ENCODE measurements at regions not wholly inside any gene's neighbourhood (a gene's known extent, or its start where the extent isn't known, plus 50 kb on each side); places are given as distances from the start of the nearest gene placed in this dataset.
A peak's percentile ranks its signal among the peaks of the same experiment; 100 is the strongest.

GRCh38 chr6:105606831-105607463 is 204.1 kb upstream of the PREP start:
- FAIRE-seq (no peak), DNase-seq (ENCODE audit: low read depth in 1 of 2, low spot score in 1 of 2) (peak in 1 of 2 experiments; percentile 26), ATAC-seq (no peak)
- H3K4me3 ChIP-seq: no peak overlapping the region
- peak overlapping the region; percentile 96 to 98 for H3K27ac ChIP-seq
- 92% methylated on average over 3 of the region's 3 CpGs for WGBS (ENCODE audit: missing lambda C conversion rate)
- H3K4me1 ChIP-seq: peaks cover 66% of the 10 kb centered on the region
- ChIA-PET CTCF (no interaction called here), POLR2A (no interaction called here)
- TF ChIP-seq HOXB5 (CRISPR knock-in tag; IDR thresholded peaks at IDR 0.05) (0 out of 2 replicates have a peak, but pooled peaks have one; percentile 8), TFCP2L1 (CRISPR knock-in tag; IDR thresholded peaks at IDR 0.05) (no peak)
- H3K4me2 ChIP-seq: no peak overlapping the region; the same call in 1 of the 3 replicates
- H3K9me3 ChIP-seq: peaks cover 20% of the 10 kb centered on the region; the same call in 2 of the 3 replicates

DNA sequence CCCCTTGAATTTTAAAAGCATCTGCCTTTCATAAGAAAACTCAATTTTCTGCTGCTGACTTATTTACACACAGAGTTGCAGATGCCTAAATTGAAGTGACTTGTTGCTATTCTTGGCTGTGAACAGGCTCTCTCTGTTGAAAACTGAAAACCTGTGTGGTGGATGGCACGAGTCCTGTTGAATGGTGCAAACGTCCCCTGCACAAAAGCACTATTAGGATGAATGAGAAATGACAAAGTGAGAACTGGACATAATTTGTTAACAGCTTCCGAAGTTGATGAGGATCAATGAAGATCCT is 201.7 kb upstream of the PREP start:
- TF ChIP-seq NPAS2 (CRISPR knock-in tag; IDR thresholded peaks at IDR 0.05; ENCODE audit: borderline replicate concordance) (no peak), HOXB13 (CRISPR knock-in tag; IDR thresholded peaks at IDR 0.05; ENCODE audit: low read depth) (no peak), ZNF302 (CRISPR knock-in tag; IDR thresholded peaks at IDR 0.05) (no peak), CHD4 (IDR thresholded peaks at IDR 0.05; ENCODE audit: borderline replicate concordance) (no peak), RFX5 (IDR thresholded peaks at IDR 0.05) (no peak), EP300 (IDR thresholded peaks at IDR 0.05) (no peak), NFE2L2 (conservative IDR thresholded peaks at IDR 0.05; ENCODE audit: low read length) (no peak), RAD21 (conservative IDR thresholded peaks at IDR 0.05 in 1 of 2, IDR thresholded peaks at IDR 0.05 in 1 of 2) (no peak), RNF2 (IDR thresholded peaks at IDR 0.05; ENCODE audit: borderline replicate concordance, low read depth) (no peak), ZC3H11A (IDR thresholded peaks at IDR 0.05) (no peak), GATA3 (IDR thresholded peaks at IDR 0.05; ENCODE audit: borderline replicate concordance) (no peak), FOXS1 (CRISPR knock-in tag; IDR thresholded peaks at IDR 0.05) (no peak), HEYL (CRISPR knock-in tag; IDR thresholded peaks at IDR 0.05) (no peak), PHF8 (IDR thresholded peaks at IDR 0.05; ENCODE audit: borderline replicate concordance, low read depth) (no peak), TP53 (CRISPR knock-in tag; IDR thresholded peaks at IDR 0.05) (no peak), RCOR1 (IDR thresholded peaks at IDR 0.05; ENCODE audit: low read depth, low read length) (no peak)
- TF ChIP-seq, protein P1, sequence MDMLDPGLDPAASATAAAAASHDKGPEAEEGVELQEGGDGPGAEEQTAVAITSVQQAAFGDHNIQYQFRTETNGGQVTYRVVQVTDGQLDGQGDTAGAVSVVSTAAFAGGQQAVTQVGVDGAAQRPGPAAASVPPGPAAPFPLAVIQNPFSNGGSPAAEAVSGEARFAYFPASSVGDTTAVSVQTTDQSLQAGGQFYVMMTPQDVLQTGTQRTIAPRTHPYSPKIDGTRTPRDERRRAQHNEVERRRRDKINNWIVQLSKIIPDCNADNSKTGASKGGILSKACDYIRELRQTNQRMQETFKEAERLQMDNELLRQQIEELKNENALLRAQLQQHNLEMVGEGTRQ (IDR thresholded peaks at IDR 0.05): no peak
- CTCF ChIA-PET: no interaction called here
- no peak overlapping the region for H3K4me3 ChIP-seq
- FAIRE-seq: no peak
- peaks cover 67% of the 10 kb centered on the region for H3K4me1 ChIP-seq
- H3K27ac ChIP-seq: peak overlapping the region; percentile 96 to 98
- POLR2A ChIA-PET: no interaction called here
- WGBS (ENCODE audit: missing lambda C conversion rate): 82% methylated on average over 3 of the region's 3 CpGs
- H3K9me3 ChIP-seq: peaks cover 17% of the 10 kb centered on the region; the same call in 2 of the 3 replicates
- no peak overlapping the region for H3K4me2 ChIP-seq
- no peak for ATAC-seq
- DNase-seq (ENCODE audit: low read depth in 1 of 2, low spot score in 1 of 2): no peak

- ATAC-seq (no peak), FAIRE-seq (no peak), DNase-seq (ENCODE audit: low read depth in 1 of 2, low spot score in 1 of 2) (no peak)
- H3K4me3 ChIP-seq: no peak overlapping the region
- H3K4me2 ChIP-seq: no peak overlapping the region
- peak overlapping the region; percentile 96 to 98 for H3K27ac ChIP-seq
- no peak for TF ChIP-seq CEBPB (IDR thresholded peaks at IDR 0.05)
- TF ChIP-seq, protein P2, sequence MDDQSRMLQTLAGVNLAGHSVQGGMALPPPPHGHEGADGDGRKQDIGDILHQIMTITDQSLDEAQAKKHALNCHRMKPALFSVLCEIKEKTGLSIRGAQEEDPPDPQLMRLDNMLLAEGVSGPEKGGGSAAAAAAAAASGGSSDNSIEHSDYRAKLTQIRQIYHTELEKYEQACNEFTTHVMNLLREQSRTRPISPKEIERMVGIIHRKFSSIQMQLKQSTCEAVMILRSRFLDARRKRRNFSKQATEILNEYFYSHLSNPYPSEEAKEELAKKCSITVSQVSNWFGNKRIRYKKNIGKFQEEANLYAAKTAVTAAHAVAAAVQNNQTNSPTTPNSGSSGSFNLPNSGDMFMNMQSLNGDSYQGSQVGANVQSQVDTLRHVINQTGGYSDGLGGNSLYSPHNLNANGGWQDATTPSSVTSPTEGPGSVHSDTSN (IDR thresholded peaks at IDR 0.05): no peak
- POLR2A ChIA-PET: no interaction called here
- WGBS (ENCODE audit: missing lambda C conversion rate): 58% methylated on average over 4 of the region's 4 CpGs
- H3K4me1 ChIP-seq: peaks cover 72% of the 10 kb centered on the region
- CTCF ChIA-PET: no interaction called here
- H3K9me3 ChIP-seq: peaks cover 17% of the 10 kb centered on the region; the same call in 2 of the 3 replicates
These were observed 201.1 kb upstream of the PREP start for GRCh38 chr6:105603788-105604586.
